ENCODE measurements at regions not wholly inside any gene's neighbourhood (a gene's known extent, or its start where the extent isn't known, plus 50 kb on each side); places are given as distances from the start of the nearest gene placed in this dataset.

- Histone ChIP-seq H4K5ac (ENCODE audit: insufficient read length, low read depth, low read length) (no peak overlapping the region), H2BK15ac (ENCODE audit: low read depth, low read length) (no peak overlapping the region), H3K4me1 (ENCODE audit: insufficient read depth, low read length) (no peaks in the 10 kb centered on the region; the same call in 1 of the 2 replicates), H3K9ac (ENCODE audit: extremely low read depth, insufficient read length, low read length) (no peak overlapping the region), H2AK5ac (ENCODE audit: insufficient read length, low read length) (no peak overlapping the region), H3K56ac (ENCODE audit: insufficient read length, low read depth, low read length) (no peak overlapping the region), H3K79me1 (ENCODE audit: insufficient read depth, low read depth, low read length, poor library complexity, severe bottlenecking) (no peaks in the 10 kb centered on the region), H3K4me2 (ENCODE audit: insufficient read depth, insufficient read length, low read length) (no peak overlapping the region), H4K20me1 (ENCODE audit: control insufficient read depth, insufficient read depth, insufficient read length) (no peaks in the 10 kb centered on the region), H3K23ac (ENCODE audit: insufficient read length, low read depth, low read length) (no peak overlapping the region), H3K79me2 (ENCODE audit: insufficient read depth, low read length) (no peaks in the 10 kb centered on the region), H4K91ac (ENCODE audit: insufficient read length, low read depth, low read length) (no peak overlapping the region), H2BK120ac (ENCODE audit: low read depth, low read length, poor library complexity, severe bottlenecking) (no peak overlapping the region), H3K18ac (ENCODE audit: insufficient read length, low read depth, low read length) (no peak overlapping the region), H3K27me3 (ENCODE audit: insufficient read depth, low read length) (no peaks in the 10 kb centered on the region), H2AFZ (ENCODE audit: low read length) (no peak overlapping the region), H3K9me3 (ENCODE audit: control insufficient read depth, low read depth, low read length) (no peaks in the 10 kb centered on the region), H2BK12ac (ENCODE audit: insufficient read length, low read depth, low read length) (no peak overlapping the region), H3K27ac (ENCODE audit: insufficient read length, low read depth, low read length) (no peak overlapping the region), H3K4ac (ENCODE audit: low read depth, low read length) (no peak overlapping the region), H2BK5ac (ENCODE audit: insufficient read length, low read length) (no peak overlapping the region), H4K8ac (replicated peaks; ENCODE audit: insufficient read length, low read depth, low read length) (no peak overlapping the region), H3K14ac (ENCODE audit: insufficient read depth, low read length) (no peak overlapping the region), H3K23me2 (ENCODE audit: insufficient read length, low read depth, low read length, poor library complexity, severe bottlenecking) (no peaks in the 10 kb centered on the region), H2BK20ac (ENCODE audit: low read depth, low read length, poor library complexity, severe bottlenecking) (no peak overlapping the region), H3T11ph (ENCODE audit: low read length) (no peak overlapping the region)
- H3K4me3 Mint-ChIP-seq = no peak overlapping the region
- H3K9me3 Mint-ChIP-seq = 0 out of 5 replicates have a peak, but pooled peaks cover 0 to 3% of the 10 kb centered on the region in 2 experiments
- DNase-seq = no peak
- no peak overlapping the region; a peak in 1 of 7 replicates for H3K27ac Mint-ChIP-seq
- TF ChIP-seq CTCF (conservative IDR thresholded peaks at IDR 0.05) = no peak
- H3K36me3 Mint-ChIP-seq (ENCODE audit: insufficient read depth in 1 of 3, low read depth in 3 of 3) = peaks cover 0 to 11% (median 1%) of the 10 kb centered on the region in 3 experiments; a peak in 4 of 7 replicates
- no CpG with 5 or more reads among the region's 1 CpG for WGBS (ENCODE audit: extremely low coverage, insufficient read length, low lambda C conversion rate)
- no peaks in the 10 kb centered on the region for H3K4me1 Mint-ChIP-seq
- H3K27me3 Mint-ChIP-seq (ENCODE audit: low read depth) = no peaks in the 10 kb centered on the region
Measured at GRCh38 chr2:149781263-149781808, 193.8 kb upstream of the MMADHC start.
